Muscle of leg (tissue), 3 donors: ENCODE measurements at regions not wholly inside any gene's neighbourhood (a gene's known extent, or its start where the extent isn't known, plus 50 kb on each side); places are given as distances from the start of the nearest gene placed in this dataset.

Experiments
- DNase-seq: peaks from one replicate; pipeline ENCODE4 v3.0.0; 2013
- H3K27ac ChIP-seq: one replicate; pipeline ENCODE4 v1.5.1; 2013; ENCODE audit warnings: mild to moderate bottlenecking, low read length, control low read depth
- H3K27me3 ChIP-seq: one replicate; pipeline ENCODE4 v1.6.1; 2013; ENCODE audit warnings: low read length; ENCODE audit not compliant: control insufficient read depth, insufficient read depth
- H3K36me3 ChIP-seq: one replicate; pipeline ENCODE4 v1.6.1; 2013; ENCODE audit warnings: low read length; ENCODE audit not compliant: control insufficient read depth, insufficient read depth
- H3K4me1 ChIP-seq: one replicate; pipeline ENCODE4 v1.6.1; 2013; ENCODE audit warnings: low read length; ENCODE audit not compliant: control insufficient read depth, insufficient read depth
- H3K4me3 ChIP-seq: one replicate; pipeline ENCODE4 v1.5.1; 2013; ENCODE audit warnings: low read length, control low read depth
- H3K9me3 ChIP-seq: replicated peaks from 2 replicates; pipeline ENCODE4 v1.6.1; 2013; ENCODE audit warnings: low read depth, low read length; ENCODE audit not compliant: control insufficient read depth
- WGBS: methylation state at CpG from one replicate; pipeline ENCODE4 v1.1.5; 2013; ENCODE audit warnings: missing lambda C conversion rate; ENCODE audit not compliant: insufficient coverage; 5-methylcytosine and 5-hydroxymethylcytosine counted together

- no peak overlapping the region for H3K27ac ChIP-seq
- no peaks in the 10 kb centered on the region for H3K9me3 ChIP-seq
- no peaks in the 10 kb centered on the region for H3K27me3 ChIP-seq
- no peak for DNase-seq
- WGBS = no CpG with 5 or more reads among the region's 4 CpGs
- H3K36me3 ChIP-seq = no peaks in the 10 kb centered on the region
- H3K4me3 ChIP-seq = no peak overlapping the region
- H3K4me1 ChIP-seq = peaks cover 12% of the 10 kb centered on the region
These were observed 227.4 kb downstream of the MAN2A1 start for GRCh38 chr5:109917154-109917546.

DNA sequence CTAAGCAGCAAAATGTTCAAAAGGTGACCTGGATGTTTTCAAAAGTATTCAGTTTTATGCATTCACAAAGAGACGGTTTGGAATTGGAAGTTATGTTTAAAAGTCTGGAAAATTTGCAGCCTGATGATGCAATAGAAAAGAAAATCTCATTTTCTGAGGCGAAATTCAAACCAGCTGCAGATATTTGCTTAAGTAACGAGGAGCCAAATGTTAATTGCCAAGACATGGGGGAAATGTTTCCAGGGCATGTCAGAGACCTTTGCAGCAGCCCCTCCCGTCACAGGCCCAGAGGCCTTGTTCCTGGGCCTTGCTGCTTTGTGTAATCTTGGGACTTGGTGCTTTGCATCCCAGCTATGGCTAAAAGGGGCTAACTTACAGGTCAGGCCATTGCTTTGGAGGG, 228.2 kb downstream of the MAN2A1 start:
- 60% methylated on average over 3 of the region's 4 CpGs for WGBS
- Histone ChIP-seq H3K27me3 (no peaks in the 10 kb centered on the region), H3K36me3 (no peaks in the 10 kb centered on the region), H3K4me3 (no peak overlapping the region), H3K4me1 (peaks cover 5% of the 10 kb centered on the region), H3K27ac (no peak overlapping the region), H3K9me3 (no peaks in the 10 kb centered on the region)
- no peak for DNase-seq

DNA sequence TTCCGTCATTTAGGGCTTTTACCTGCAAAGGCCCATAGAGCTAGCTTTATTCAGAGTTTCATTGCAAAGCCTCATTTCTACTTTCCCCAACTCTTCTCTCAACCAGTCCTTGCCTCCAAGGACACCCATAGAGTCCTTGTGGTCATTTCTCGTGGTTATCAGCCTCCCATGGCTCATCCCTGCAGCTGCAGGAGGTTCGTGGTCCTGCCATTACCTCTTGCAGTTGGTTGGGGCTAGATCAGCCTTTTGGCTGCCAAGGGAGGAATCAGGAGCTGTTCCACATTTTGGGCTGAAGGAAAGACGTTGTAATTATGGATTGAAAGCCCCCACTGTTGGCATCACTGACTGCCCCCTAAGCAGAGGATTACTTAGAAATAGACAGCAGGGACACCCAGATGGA, 231.0 kb downstream of the MAN2A1 start:
- Histone ChIP-seq H3K4me1 (peaks cover 5% of the 10 kb centered on the region), H3K36me3 (no peaks in the 10 kb centered on the region), H3K27ac (no peak overlapping the region), H3K9me3 (no peaks in the 10 kb centered on the region), H3K27me3 (no peaks in the 10 kb centered on the region), H3K4me3 (no peak overlapping the region)
- WGBS = 67% methylated on average over 2 of the region's 4 CpGs
- no peak for DNase-seq

- 18% methylated on average over 3 of the region's 5 CpGs for WGBS
- H3K36me3 ChIP-seq = no peaks in the 10 kb centered on the region
- H3K27me3 ChIP-seq = no peaks in the 10 kb centered on the region
- no peak overlapping the region for H3K4me3 ChIP-seq
- H3K4me1 ChIP-seq = peaks cover 5% of the 10 kb centered on the region
- H3K9me3 ChIP-seq = no peaks in the 10 kb centered on the region
- no peak overlapping the region for H3K27ac ChIP-seq
- peak; percentile 16 for DNase-seq
These were observed 232.1 kb downstream of the MAN2A1 start for GRCh38 chr5:109921735-109922380.

DNA sequence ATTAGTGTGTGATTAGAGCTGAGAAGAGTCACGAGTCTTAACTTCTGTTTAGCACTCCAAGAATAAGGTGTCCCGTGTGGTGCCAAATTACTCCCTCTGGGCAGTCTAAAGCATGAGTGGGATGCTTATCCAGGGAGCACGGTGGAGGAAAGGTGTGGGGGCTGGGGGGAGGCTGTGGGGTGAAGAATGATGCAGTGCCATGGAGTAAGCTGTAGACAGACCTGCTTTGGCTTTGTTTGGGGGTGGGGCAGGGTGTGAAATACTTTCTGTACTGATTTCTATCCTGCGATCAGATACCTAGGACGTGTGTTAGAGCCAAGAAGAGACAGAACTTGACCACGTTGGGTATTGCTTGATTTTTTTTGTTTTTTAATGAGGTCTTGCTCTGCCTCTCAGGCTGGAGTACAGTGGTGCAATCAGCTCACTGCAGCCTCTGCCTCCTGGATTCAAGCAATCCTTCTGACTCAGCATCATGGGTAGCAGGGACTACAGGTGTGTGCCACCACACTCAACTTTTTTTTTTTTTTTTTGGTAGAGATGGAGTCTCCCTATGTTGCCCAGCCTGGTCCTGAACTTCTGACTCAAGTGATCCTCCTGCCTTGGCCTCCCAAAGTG, 232.8 kb downstream of the MAN2A1 start:
- Histone ChIP-seq H3K9me3 (no peaks in the 10 kb centered on the region), H3K4me3 (no peak overlapping the region), H3K27me3 (no peaks in the 10 kb centered on the region), H3K36me3 (no peaks in the 10 kb centered on the region), H3K4me1 (peaks cover 5% of the 10 kb centered on the region), H3K27ac (no peak overlapping the region)
- DNase-seq = no peak
- WGBS = 38% methylated on average over 3 of the region's 6 CpGs

DNA sequence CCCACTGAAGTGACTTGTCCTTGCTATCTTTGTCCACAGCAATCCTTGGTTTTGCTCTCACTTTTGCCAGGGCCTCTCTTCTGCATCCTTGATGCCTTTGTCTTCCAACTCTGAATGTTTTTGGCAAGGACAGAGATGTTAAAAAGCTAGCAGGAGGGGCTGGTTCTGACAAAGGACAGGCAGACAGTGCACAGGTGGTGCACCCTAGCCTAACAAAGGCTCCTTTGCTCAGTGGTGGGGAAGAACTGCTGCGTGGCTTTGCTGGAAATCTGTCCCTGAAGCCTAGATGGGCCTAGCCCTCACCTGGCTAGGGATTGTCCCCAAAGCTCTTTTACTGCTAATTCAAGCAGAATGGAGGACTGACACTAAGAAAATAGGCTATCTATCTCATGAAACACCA, 233.5 kb downstream of the MAN2A1 start:
- DNase-seq = no peak
- Histone ChIP-seq H3K27ac (no peak overlapping the region), H3K27me3 (no peaks in the 10 kb centered on the region), H3K4me1 (peaks cover 5% of the 10 kb centered on the region), H3K36me3 (no peaks in the 10 kb centered on the region), H3K9me3 (no peaks in the 10 kb centered on the region), H3K4me3 (no peak overlapping the region)
- 90% methylated on average over 1 of the region's 1 CpG for WGBS

- no peak overlapping the region for H3K4me3 ChIP-seq
- no peak overlapping the region for H3K27ac ChIP-seq
- H3K9me3 ChIP-seq = no peaks in the 10 kb centered on the region
- WGBS = 43% methylated on average over 1 of the region's 7 CpGs
- no peaks in the 10 kb centered on the region for H3K27me3 ChIP-seq
- H3K4me1 ChIP-seq = peaks cover 5% of the 10 kb centered on the region
- no peak for DNase-seq
- no peaks in the 10 kb centered on the region for H3K36me3 ChIP-seq
These were observed 234.7 kb downstream of the MAN2A1 start for GRCh38 chr5:109924237-109925107.

DNA sequence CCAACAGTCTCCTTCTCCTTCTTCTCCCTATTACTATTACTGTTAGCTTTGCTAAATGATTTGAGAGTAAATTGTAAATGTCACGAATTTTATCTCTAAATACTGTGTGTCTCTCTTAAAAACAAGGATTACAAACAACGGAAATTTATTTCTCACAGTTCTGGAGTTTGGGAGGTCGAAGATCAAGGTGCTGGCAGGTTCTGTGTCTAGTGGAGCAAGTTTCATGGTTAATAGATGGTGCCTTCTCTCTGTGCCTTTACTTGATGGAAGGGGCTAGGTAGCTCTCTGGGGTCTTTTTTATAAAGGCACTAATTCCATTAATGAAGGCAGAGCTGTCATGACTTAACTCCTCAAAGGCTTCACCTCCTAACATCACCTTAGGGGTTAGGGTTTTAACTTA, 237.9 kb downstream of the MAN2A1 start:
- no CpG with 5 or more reads among the region's 3 CpGs for WGBS
- no peak for DNase-seq
- Histone ChIP-seq H3K4me3 (no peak overlapping the region), H3K9me3 (no peaks in the 10 kb centered on the region), H3K27me3 (no peaks in the 10 kb centered on the region), H3K27ac (no peak overlapping the region), H3K36me3 (no peaks in the 10 kb centered on the region), H3K4me1 (no peaks in the 10 kb centered on the region)

- no CpG with 5 or more reads among the region's 2 CpGs for WGBS
- H3K27me3 ChIP-seq = no peaks in the 10 kb centered on the region
These were observed 238.3 kb downstream of the MAN2A1 start for GRCh38 chr5:109928046-109928445.

DNA sequence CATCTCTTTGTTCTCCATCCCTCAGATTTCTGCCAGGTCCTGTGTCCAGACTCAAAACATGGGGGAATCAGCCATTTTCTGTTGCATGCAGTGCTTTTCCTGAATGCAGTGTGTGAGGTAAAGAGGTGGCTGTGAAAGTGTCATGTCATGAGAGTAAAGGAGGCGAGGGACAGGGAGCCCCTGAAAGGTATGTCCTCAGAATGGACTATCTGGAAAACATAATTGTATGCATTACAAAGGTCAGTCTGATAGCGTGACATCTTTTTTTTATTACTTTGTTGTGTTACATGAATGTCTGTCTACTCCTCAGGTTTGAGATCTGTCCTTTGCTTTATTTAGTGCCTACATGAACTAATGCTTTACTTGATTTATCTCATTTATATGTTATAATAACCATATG, 239.1 kb downstream of the MAN2A1 start:
- no peak overlapping the region for H3K27ac ChIP-seq
- no peak for DNase-seq
- H3K36me3 ChIP-seq = no peaks in the 10 kb centered on the region
- no CpG with 5 or more reads among the region's 2 CpGs for WGBS
- H3K9me3 ChIP-seq = no peaks in the 10 kb centered on the region
- H3K4me1 ChIP-seq = no peaks in the 10 kb centered on the region
- H3K27me3 ChIP-seq = no peaks in the 10 kb centered on the region
- no peak overlapping the region for H3K4me3 ChIP-seq

More at GRCh38 chr5:109928046-109928445, 238.3 kb downstream of the MAN2A1 start:
- no peak for DNase-seq
- H3K4me3 ChIP-seq = no peak overlapping the region
- H3K36me3 ChIP-seq = no peaks in the 10 kb centered on the region
- no peak overlapping the region for H3K27ac ChIP-seq
- H3K9me3 ChIP-seq = no peaks in the 10 kb centered on the region
- no peaks in the 10 kb centered on the region for H3K4me1 ChIP-seq
